ENCODE measurements at regions not wholly inside any gene's neighbourhood (a gene's known extent, or its start where the extent isn't known, plus 50 kb on each side); places are given as distances from the start of the nearest gene placed in this dataset.

GRCh38 chr2:3104261-3104660, 273.4 kb downstream of the EIPR1 start:
- Histone ChIP-seq H3K4me3 (ENCODE audit: low read depth, low read length) (no peak overlapping the region), H3K9me3 (no peaks in the 10 kb centered on the region), H3K27me3 (replicated peaks; ENCODE audit: control insufficient read depth, insufficient read depth, low read length) (no peaks in the 10 kb centered on the region), H3K4me1 (0 out of 2 replicates have a peak, but pooled peaks cover 5% of the 10 kb centered on the region), H3K36me3 (ENCODE audit: control insufficient read depth, insufficient read depth, low read length) (no peaks in the 10 kb centered on the region)
- no peak for DNase-seq
- no peak for TF ChIP-seq CTCF (IDR thresholded peaks at IDR 0.05; ENCODE audit: insufficient read depth in 1 of 2, low read depth in 1 of 2, low read length in 1 of 2, severe bottlenecking in 1 of 2, unreplicated experiment in 1 of 2)
- H3K4me1 Mint-ChIP-seq (ENCODE audit: low read depth, unreplicated experiment) = peaks cover 7% of the 10 kb centered on the region
- intact Hi-C loops (cut with micrococcal nuclease; ENCODE audit: unreplicated experiment) = no loop called here
- POLR2A ChIA-PET = no interaction called here
- H3K4me3 Mint-ChIP-seq (ENCODE audit: unreplicated experiment) = no peak overlapping the region
- CTCF ChIA-PET = no interaction called here
- BruUV-seq (replicated peaks) = no TSS peak
- H3K27ac Mint-ChIP-seq (ENCODE audit: unreplicated experiment) = no peak overlapping the region
- H3K27me3 Mint-ChIP-seq (ENCODE audit: insufficient read depth, unreplicated experiment) = peaks cover 20% of the 10 kb centered on the region
- no peaks in the 10 kb centered on the region for H3K9me3 Mint-ChIP-seq (ENCODE audit: unreplicated experiment)
- no peaks in the 10 kb centered on the region for H3K36me3 Mint-ChIP-seq (ENCODE audit: insufficient read depth, unreplicated experiment)

- no peaks in the 10 kb centered on the region for H3K27me3 ChIP-seq (replicated peaks; ENCODE audit: control insufficient read depth, insufficient read depth, low read length)
- H3K27me3 Mint-ChIP-seq (ENCODE audit: insufficient read depth, unreplicated experiment) = peaks cover 23% of the 10 kb centered on the region
Measured at GRCh38 chr2:3102922-3103569, 274.6 kb downstream of the EIPR1 start.

More at GRCh38 chr2:3102922-3103569, 274.6 kb downstream of the EIPR1 start:
- no peaks in the 10 kb centered on the region for H3K36me3 Mint-ChIP-seq (ENCODE audit: insufficient read depth, unreplicated experiment)
- Histone ChIP-seq H3K36me3 (ENCODE audit: control insufficient read depth, insufficient read depth, low read length) (no peaks in the 10 kb centered on the region), H3K4me1 (0 out of 2 replicates have a peak, but pooled peaks cover 5% of the 10 kb centered on the region), H3K4me3 (ENCODE audit: low read depth, low read length) (no peak overlapping the region), H3K9me3 (no peaks in the 10 kb centered on the region)
- intact Hi-C loops (cut with micrococcal nuclease; ENCODE audit: unreplicated experiment) = no loop called here
- BruUV-seq (replicated peaks) = no TSS peak
- POLR2A ChIA-PET = no interaction called here
- H3K9me3 Mint-ChIP-seq (ENCODE audit: unreplicated experiment) = no peaks in the 10 kb centered on the region
- TF ChIP-seq CTCF (IDR thresholded peaks at IDR 0.05; ENCODE audit: insufficient read depth in 1 of 2, low read depth in 1 of 2, low read length in 1 of 2, severe bottlenecking in 1 of 2, unreplicated experiment in 1 of 2) = no peak
- H3K4me1 Mint-ChIP-seq (ENCODE audit: low read depth, unreplicated experiment) = peaks cover 7% of the 10 kb centered on the region
- no peak for DNase-seq
- CTCF ChIA-PET = no interaction called here
- no peak overlapping the region for H3K4me3 Mint-ChIP-seq (ENCODE audit: unreplicated experiment)
- no peak overlapping the region for H3K27ac Mint-ChIP-seq (ENCODE audit: unreplicated experiment)

Data from Caco-2 (cell line).